HG03439 (cell line): ENCODE measurements at regions not wholly inside any gene's neighbourhood (a gene's known extent, or its start where the extent isn't known, plus 50 kb on each side); places are given as distances from the start of the nearest gene placed in this dataset.

Experiments used
- ATAC-seq: cut with Tn5 transposase; IDR thresholded peaks from one replicate; pipeline ENCODE4 v1.9.1; 2021; ENCODE audit warnings: mild to moderate bottlenecking, moderate library complexity; ENCODE audit not compliant: unreplicated experiment

- ATAC-seq = no peak
These were observed 50.2 kb upstream of the PHLPP1 start for GRCh38 chr18:62665188-62665587.
